Suprapubic skin (tissue), 4 donors: ENCODE measurements at regions not wholly inside any gene's neighbourhood (a gene's known extent, or its start where the extent isn't known, plus 50 kb on each side); places are given as distances from the start of the nearest gene placed in this dataset.
"Not testable (repeated sequence)": the region's sequence is repeated elsewhere in the genome, so short reads cannot be mapped to it uniquely, and the experiment has no call there.

ENCODE experiments used
- DNase-seq, 2 donors: peaks; one replicate each; pipeline ENCODE4 v3.0.0-alpha.2; 2019; ENCODE audit warnings: low spot score in 2 of 2
- H3K27ac ChIP-seq: fragments of 200-600 bp; sonication (generic); one replicate; pipeline ENCODE4 v1.5.1; 2019
- H3K27me3 ChIP-seq: fragments of 200-600 bp; sonication (generic); one replicate; pipeline ENCODE4 v1.5.1; 2019
- H3K36me3 ChIP-seq: fragments of 200-600 bp; sonication (generic); one replicate; pipeline ENCODE4 v1.5.1; 2019
- H3K4me1 ChIP-seq: fragments of 200-600 bp; sonication (generic); one replicate; pipeline ENCODE4 v1.5.1; 2019
- H3K4me3 ChIP-seq: fragments of 200-600 bp; sonication (generic); one replicate; pipeline ENCODE4 v1.5.1; 2019; ENCODE audit warnings: mild to moderate bottlenecking
- H3K9me3 ChIP-seq: fragments of 200-600 bp; sonication (generic); one replicate; pipeline ENCODE4 v1.5.1; 2019
- CTCF ChIP-seq, 2 donors: fragments of 200-600 bp in 1 of 2; fragments of 450-650 bp in 1 of 2; sonication (generic) in 1 of 2; IDR thresholded peaks; one replicate each; pipeline ENCODE4 v1.5.1; 2016 to 2019; ENCODE audit warnings: antibody characterized with exemption in 2 of 2, mild to moderate bottlenecking in 1 of 2, moderate library complexity in 1 of 2
- EP300 ChIP-seq: sonication (generic); formaldehyde crosslinking; IDR thresholded peaks from one replicate; pipeline ENCODE4 v1.6.1; 2017; ENCODE audit warnings: antibody characterized with exemption
- POLR2A ChIP-seq, 2 donors: fragments of 450-650 bp; IDR thresholded peaks; one replicate each; pipeline ENCODE4 v1.6.1; 2017; ENCODE audit warnings: antibody characterized with exemption in 2 of 2, mild to moderate bottlenecking in 2 of 2, moderate library complexity in 2 of 2
- POLR2AphosphoS5 ChIP-seq, 3 donors: sonication (generic); formaldehyde crosslinking; IDR thresholded peaks; one replicate each; pipeline ENCODE4 v1.6.1; 2017; ENCODE audit warnings: antibody characterized with exemption in 3 of 3
- WGBS: methylation state at CpG from one replicate; pipeline ENCODE4 v1.1.5; 2018; 5-methylcytosine and 5-hydroxymethylcytosine counted together

- DNase-seq: no peak
- WGBS: 69% methylated on average over 3 of the region's 3 CpGs
- H3K27me3 ChIP-seq: no peaks in the 10 kb centered on the region
- no peak overlapping the region for H3K4me3 ChIP-seq
- no peak overlapping the region for H3K27ac ChIP-seq
- no peaks in the 10 kb centered on the region for H3K4me1 ChIP-seq
- no peaks in the 10 kb centered on the region for H3K36me3 ChIP-seq
- H3K9me3 ChIP-seq: no peaks in the 10 kb centered on the region
- TF ChIP-seq EP300: no peak
- TF ChIP-seq CTCF (IDR thresholded peaks at IDR 0.05): no peak
- no peak for TF ChIP-seq POLR2A (IDR thresholded peaks at IDR 0.05)
- TF ChIP-seq POLR2AphosphoS5 (IDR thresholded peaks at IDR 0.05): no peak
Observed at GRCh38 chrX:22577181-22577580, 304.5 kb downstream of the CBLL2 start.

GRCh38 chrX:22585831-22586230 is 313.1 kb downstream of the CBLL2 start:
- no peaks in the 10 kb centered on the region for H3K4me1 ChIP-seq
- no peak for TF ChIP-seq CTCF (IDR thresholded peaks at IDR 0.05)
- no peak for TF ChIP-seq POLR2AphosphoS5 (IDR thresholded peaks at IDR 0.05)
- TF ChIP-seq EP300: no peak
- TF ChIP-seq POLR2A (IDR thresholded peaks at IDR 0.05): no peak
- H3K9me3 ChIP-seq: no peaks in the 10 kb centered on the region
- H3K36me3 ChIP-seq: no peaks in the 10 kb centered on the region
- H3K27ac ChIP-seq: no peak overlapping the region
- DNase-seq: no peak
- no peaks in the 10 kb centered on the region for H3K27me3 ChIP-seq
- no peak overlapping the region for H3K4me3 ChIP-seq
- 77% methylated on average over 1 of the region's 1 CpG for WGBS

GRCh38 chrX:22589845-22590244 is 317.1 kb downstream of the CBLL2 start:
- H3K4me1 ChIP-seq: no peaks in the 10 kb centered on the region
- H3K27me3 ChIP-seq: no peaks in the 10 kb centered on the region
- TF ChIP-seq POLR2AphosphoS5 (IDR thresholded peaks at IDR 0.05) (no peak), POLR2A (IDR thresholded peaks at IDR 0.05) (no peak), CTCF (IDR thresholded peaks at IDR 0.05) (no peak), EP300 (no peak)
- no peak overlapping the region for H3K4me3 ChIP-seq
- no peak for DNase-seq
- 60% methylated on average over 2 of the region's 2 CpGs for WGBS
- no peaks in the 10 kb centered on the region for H3K36me3 ChIP-seq
- no peaks in the 10 kb centered on the region for H3K9me3 ChIP-seq
- no peak overlapping the region for H3K27ac ChIP-seq

GRCh38 chrX:22594766-22595165 is 322.1 kb downstream of the CBLL2 start:
- H3K36me3 ChIP-seq: no peaks in the 10 kb centered on the region
- 57% methylated on average over 2 of the region's 2 CpGs for WGBS
- H3K9me3 ChIP-seq: no peaks in the 10 kb centered on the region
- TF ChIP-seq POLR2AphosphoS5 (IDR thresholded peaks at IDR 0.05) (no peak), CTCF (IDR thresholded peaks at IDR 0.05) (no peak), EP300 (no peak), POLR2A (IDR thresholded peaks at IDR 0.05) (no peak)
- H3K27ac ChIP-seq: no peak overlapping the region
- no peak overlapping the region for H3K4me3 ChIP-seq
- no peaks in the 10 kb centered on the region for H3K27me3 ChIP-seq
- DNase-seq: no peak
- no peaks in the 10 kb centered on the region for H3K4me1 ChIP-seq

- no peaks in the 10 kb centered on the region for H3K4me1 ChIP-seq
- TF ChIP-seq POLR2AphosphoS5 (IDR thresholded peaks at IDR 0.05) (no peak), POLR2A (IDR thresholded peaks at IDR 0.05) (no peak), CTCF (IDR thresholded peaks at IDR 0.05) (no peak), EP300 (no peak)
- 83% methylated on average over 1 of the region's 5 CpGs for WGBS
- no peaks in the 10 kb centered on the region for H3K27me3 ChIP-seq
- no peak for DNase-seq
- H3K27ac ChIP-seq: no peak overlapping the region
- H3K9me3 ChIP-seq: no peaks in the 10 kb centered on the region
- no peak overlapping the region for H3K4me3 ChIP-seq
- no peaks in the 10 kb centered on the region for H3K36me3 ChIP-seq
Observed at GRCh38 chrX:22603060-22603459, 330.3 kb downstream of the CBLL2 start.

- H3K27ac ChIP-seq, DNase-seq, H3K9me3 ChIP-seq, H3K36me3 ChIP-seq, H3K27me3 ChIP-seq, H3K4me1 ChIP-seq, H3K4me3 ChIP-seq: not testable (repeated sequence)
- WGBS: 80% methylated on average over 2 of the region's 15 CpGs
Observed at GRCh38 chrX:22609452-22609851, 336.7 kb downstream of the CBLL2 start.
